ENCODE measurements at regions not wholly inside any gene's neighbourhood (a gene's known extent, or its start where the extent isn't known, plus 50 kb on each side); places are given as distances from the start of the nearest gene placed in this dataset.
"Not testable (repeated sequence)": the region's sequence is repeated elsewhere in the genome, so short reads cannot be mapped to it uniquely, and the experiment has no call there.

GRCh38 chr3:110248666-110249065 lies 823.0 kb upstream of the NECTIN3 start:
- DNase-seq = no peak

GRCh38 chr3:110253794-110254193 lies 817.8 kb upstream of the NECTIN3 start:
- DNase-seq = no peak

GRCh38 chr3:110254591-110254990 lies 817.0 kb upstream of the NECTIN3 start:
- DNase-seq = no peak

GRCh38 chr3:110261141-110261540 lies 810.5 kb upstream of the NECTIN3 start:
- no peak for DNase-seq

GRCh38 chr3:110262896-110263295 lies 808.7 kb upstream of the NECTIN3 start:
- no peak for DNase-seq

GRCh38 chr3:110265302-110265701 lies 806.3 kb upstream of the NECTIN3 start:
- DNase-seq = no peak

GRCh38 chr3:110267304-110267845 lies 804.2 kb upstream of the NECTIN3 start:
- DNase-seq = no peak

GRCh38 chr3:110272525-110272924 lies 799.1 kb upstream of the NECTIN3 start:
- no peak for DNase-seq

- no peak for DNase-seq
Measured at GRCh38 chr3:110291886-110292501, 779.6 kb upstream of the NECTIN3 start.

- DNase-seq = no peak
Measured at GRCh38 chr3:110293660-110294059, 778.0 kb upstream of the NECTIN3 start.

GRCh38 chr3:110296885-110297284 lies 774.7 kb upstream of the NECTIN3 start:
- DNase-seq = no peak

- no peak for DNase-seq
Measured at GRCh38 chr3:110301781-110302180, 769.8 kb upstream of the NECTIN3 start.

- DNase-seq = no peak
Measured at GRCh38 chr3:110307065-110307809, 764.4 kb upstream of the NECTIN3 start.

GRCh38 chr3:110311541-110311940 lies 760.1 kb upstream of the NECTIN3 start:
- DNase-seq = no peak

GRCh38 chr3:110314512-110315114 lies 757.0 kb upstream of the NECTIN3 start:
- no peak for DNase-seq

GRCh38 chr3:110318108-110318507 lies 753.5 kb upstream of the NECTIN3 start:
- DNase-seq = no peak

- no peak for DNase-seq
Measured at GRCh38 chr3:110323349-110323748, 748.3 kb upstream of the NECTIN3 start.

- DNase-seq = no peak
Measured at GRCh38 chr3:110324171-110324705, 747.4 kb upstream of the NECTIN3 start.

GRCh38 chr3:110327870-110328269 lies 743.7 kb upstream of the NECTIN3 start:
- no peak for DNase-seq

GRCh38 chr3:110331562-110331961 lies 740.1 kb upstream of the NECTIN3 start:
- DNase-seq = not testable (repeated sequence)

GRCh38 chr3:110332629-110333028 lies 739.0 kb upstream of the NECTIN3 start:
- DNase-seq = no peak

- no peak for DNase-seq
Measured at GRCh38 chr3:110341047-110341446, 730.6 kb upstream of the NECTIN3 start.

GRCh38 chr3:110343376-110343775 lies 728.2 kb upstream of the NECTIN3 start:
- no peak for DNase-seq

GRCh38 chr3:110343945-110344344 lies 727.7 kb upstream of the NECTIN3 start:
- DNase-seq = no peak

Measured in NCI-H1436 treated with DMSO at 0.1 percent for 48 hours (cell line).